GM12865 (cell line): ENCODE measurements at regions not wholly inside any gene's neighbourhood (a gene's known extent, or its start where the extent isn't known, plus 50 kb on each side); places are given as distances from the start of the nearest gene placed in this dataset.

ENCODE experiments used
- DNase-seq: peaks from one replicate; pipeline ENCODE4 v3.0.0; 2010; ENCODE audit warnings: low read depth
- H3K4me3 ChIP-seq: 2 replicates; pipeline ENCODE4 v1.5.1; 2011; ENCODE audit warnings: mild to moderate bottlenecking, low read depth, low read length, control low read depth
- TF ChIP-seq, protein P1 (sequence below): IDR thresholded peaks from 2 replicates; pipeline ENCODE4 v1.5.1; 2011; ENCODE audit warnings: low read length, control low read depth, low read depth, inconsistent platforms; ENCODE audit not compliant: insufficient read depth; ENCODE audit errors: missing control alignments

DNA sequence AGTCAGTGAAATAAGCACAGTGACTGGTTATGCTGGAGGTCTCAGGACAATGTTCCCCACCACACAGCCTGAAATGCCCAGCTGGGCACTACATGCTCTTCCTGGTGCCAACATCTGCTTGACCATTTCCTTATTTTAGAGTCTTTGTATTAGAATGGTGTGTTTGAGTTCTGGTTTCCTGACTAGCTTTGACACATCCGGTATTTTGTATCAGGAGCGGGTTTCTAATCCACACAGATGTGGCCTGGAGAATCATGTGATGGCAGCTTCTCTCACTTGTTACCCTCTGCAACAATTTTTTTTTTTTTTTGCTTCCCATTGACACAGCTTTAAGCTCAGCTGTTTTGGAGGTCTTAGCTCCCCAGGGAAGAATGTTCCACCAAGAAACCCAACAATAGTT lies 164.5 kb upstream of the CST7 start:
- no peak for DNase-seq
- no peak overlapping the region for H3K4me3 ChIP-seq
- TF ChIP-seq, protein P1, sequence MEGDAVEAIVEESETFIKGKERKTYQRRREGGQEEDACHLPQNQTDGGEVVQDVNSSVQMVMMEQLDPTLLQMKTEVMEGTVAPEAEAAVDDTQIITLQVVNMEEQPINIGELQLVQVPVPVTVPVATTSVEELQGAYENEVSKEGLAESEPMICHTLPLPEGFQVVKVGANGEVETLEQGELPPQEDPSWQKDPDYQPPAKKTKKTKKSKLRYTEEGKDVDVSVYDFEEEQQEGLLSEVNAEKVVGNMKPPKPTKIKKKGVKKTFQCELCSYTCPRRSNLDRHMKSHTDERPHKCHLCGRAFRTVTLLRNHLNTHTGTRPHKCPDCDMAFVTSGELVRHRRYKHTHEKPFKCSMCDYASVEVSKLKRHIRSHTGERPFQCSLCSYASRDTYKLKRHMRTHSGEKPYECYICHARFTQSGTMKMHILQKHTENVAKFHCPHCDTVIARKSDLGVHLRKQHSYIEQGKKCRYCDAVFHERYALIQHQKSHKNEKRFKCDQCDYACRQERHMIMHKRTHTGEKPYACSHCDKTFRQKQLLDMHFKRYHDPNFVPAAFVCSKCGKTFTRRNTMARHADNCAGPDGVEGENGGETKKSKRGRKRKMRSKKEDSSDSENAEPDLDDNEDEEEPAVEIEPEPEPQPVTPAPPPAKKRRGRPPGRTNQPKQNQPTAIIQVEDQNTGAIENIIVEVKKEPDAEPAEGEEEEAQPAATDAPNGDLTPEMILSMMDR = no peak

DNA sequence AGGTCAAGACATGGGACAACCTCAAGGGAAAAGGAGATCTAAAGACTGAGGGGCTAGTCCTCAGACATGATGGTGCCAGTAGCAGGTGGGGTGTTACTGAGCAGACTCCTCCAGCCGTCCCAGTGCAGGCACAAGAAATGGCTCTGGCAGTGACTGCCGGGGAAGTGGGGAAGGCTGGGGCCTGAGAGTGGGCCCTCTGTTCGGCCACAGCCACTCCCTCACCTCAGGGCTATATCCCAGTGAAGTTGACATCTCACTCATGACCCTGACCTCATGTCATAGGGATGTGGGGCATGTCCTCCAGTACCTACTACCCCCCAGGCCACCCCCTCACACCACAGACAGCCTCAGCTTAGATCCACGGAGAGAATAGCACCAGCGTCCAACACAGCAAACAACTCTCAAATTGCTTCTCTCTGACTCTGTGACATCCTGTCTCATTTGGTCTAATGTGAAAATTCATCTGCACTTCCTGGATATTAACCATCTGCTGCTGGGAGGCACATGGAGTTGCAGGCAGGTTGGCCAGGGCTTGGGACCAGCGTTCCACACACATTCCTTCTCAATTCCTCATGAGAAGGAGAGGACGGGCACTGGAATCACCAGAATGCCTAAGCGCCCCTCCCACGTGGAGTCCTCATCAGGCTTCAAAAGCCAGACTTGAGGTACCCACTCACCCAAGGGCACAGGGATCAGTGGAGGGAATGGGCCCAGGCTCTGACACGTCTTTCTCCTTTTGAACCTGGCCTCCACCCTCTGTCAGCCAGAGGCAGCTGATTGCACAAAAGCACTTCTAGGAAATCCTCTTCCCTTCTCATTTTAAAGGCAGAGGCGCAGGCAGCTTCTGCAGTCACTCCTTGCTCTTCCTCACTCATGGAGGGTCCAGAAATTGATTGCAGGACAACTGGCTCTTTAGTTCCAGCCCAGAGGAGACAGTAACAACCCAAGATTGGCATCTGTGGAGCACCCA lies 163.6 kb upstream of the CST7 start:
- H3K4me3 ChIP-seq = no peak overlapping the region
- DNase-seq = no peak
- TF ChIP-seq, protein P1 = no peak

DNA sequence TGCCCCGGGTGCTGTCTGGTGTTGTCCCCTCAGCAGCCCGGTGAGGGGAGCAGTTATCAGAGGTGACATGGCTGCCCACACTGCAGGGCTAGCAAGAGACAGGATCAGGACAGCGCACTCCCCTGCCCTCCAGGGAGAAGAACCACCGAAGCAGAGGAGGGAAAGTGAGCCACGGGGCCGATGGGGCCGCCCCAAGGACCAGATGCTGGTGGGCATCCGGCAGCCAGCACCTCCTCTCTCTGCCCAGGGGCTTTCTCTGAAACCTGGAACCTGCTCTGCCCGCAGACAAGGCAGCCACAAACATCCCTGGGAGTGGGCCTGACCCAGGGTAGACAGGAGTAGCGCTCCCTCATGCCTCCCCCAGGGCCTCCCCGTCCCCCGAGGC lies 163.0 kb upstream of the CST7 start:
- TF ChIP-seq, protein P1 = no peak
- no peak for DNase-seq
- H3K4me3 ChIP-seq = no peak overlapping the region

DNA sequence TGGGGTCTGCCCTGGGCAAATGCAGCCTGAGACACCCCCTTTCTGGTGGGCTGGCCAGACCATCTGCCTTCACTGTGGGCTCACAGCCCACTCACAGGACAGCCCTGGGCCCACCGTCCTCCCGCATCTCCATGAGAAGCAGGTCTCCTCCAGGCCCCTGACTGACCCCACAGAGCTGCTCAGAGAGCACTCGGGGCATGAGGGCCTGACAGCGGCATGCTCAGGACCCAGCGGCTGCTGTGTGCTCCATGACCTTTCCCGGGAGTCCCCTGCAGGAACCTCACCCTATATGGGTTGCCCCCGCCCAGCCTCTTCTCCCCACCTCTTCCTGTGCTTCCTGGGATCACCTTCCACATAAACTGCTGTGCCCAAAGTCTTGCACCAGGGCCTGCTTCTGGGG lies 162.4 kb upstream of the CST7 start:
- H3K4me3 ChIP-seq = no peak overlapping the region
- no peak for DNase-seq
- TF ChIP-seq, protein P1 = no peak

DNA sequence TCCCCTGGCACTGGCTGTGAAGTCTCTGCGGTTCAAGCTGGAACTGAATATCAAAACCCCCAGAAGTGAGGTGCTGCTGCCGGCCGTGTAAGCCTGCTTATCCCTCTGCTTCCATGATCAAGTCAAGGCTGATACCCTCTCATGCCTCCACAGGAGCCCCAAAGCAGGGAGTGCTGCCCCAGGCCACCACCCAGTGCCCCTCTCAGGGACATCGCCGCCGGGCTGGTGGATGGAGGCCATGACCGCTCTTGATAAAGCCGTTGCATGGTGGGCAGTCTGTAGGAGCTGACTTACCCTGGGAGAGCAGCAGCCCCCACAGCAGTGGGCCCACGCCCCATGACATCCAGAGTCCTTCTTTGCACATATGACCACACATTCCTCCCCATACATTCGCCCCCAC lies 162.0 kb upstream of the CST7 start:
- TF ChIP-seq, protein P1 = no peak
- no peak for DNase-seq
- H3K4me3 ChIP-seq = no peak overlapping the region

DNA sequence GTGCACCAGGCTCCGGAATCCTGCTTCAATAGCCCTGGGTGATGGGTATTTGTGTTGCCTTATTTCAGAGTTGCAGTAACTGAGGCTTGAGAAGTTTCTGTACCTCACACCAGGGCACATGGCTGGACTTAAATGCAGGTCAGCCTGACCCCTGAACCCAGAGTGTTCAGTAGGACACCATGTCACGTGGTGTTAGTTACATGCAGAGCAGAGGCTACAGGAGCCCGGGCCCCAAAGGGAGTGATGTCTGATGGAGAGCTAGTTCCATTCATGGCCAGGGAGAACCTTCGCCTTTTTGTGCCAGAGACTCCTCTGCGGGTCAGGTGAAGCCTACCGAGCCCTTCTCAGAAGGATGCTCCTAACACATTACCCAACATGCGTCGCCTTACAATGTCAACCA lies 161.4 kb upstream of the CST7 start:
- no peak overlapping the region for H3K4me3 ChIP-seq
- TF ChIP-seq, protein P1 = no peak
- no peak for DNase-seq
